Body of pancreas (tissue), 4 donors: ENCODE measurements at regions not wholly inside any gene's neighbourhood (a gene's known extent, or its start where the extent isn't known, plus 50 kb on each side); places are given as distances from the start of the nearest gene placed in this dataset.

Source experiments
- ATAC-seq: fragments of 150-250 bp; one replicate; pipeline ENCODE4 v1.9.1; 2016
- DNase-seq, 4 donors: peaks; one replicate each; pipeline ENCODE4 v3.0.0-alpha.2; 2019
- H3K27ac ChIP-seq, 4 donors: fragments of 200-600 bp; sonication (generic); 1 replicate in 3 of 4; 2 replicates in 1 of 4; pipeline versions ENCODE4 v1.5.1 to v1.6.1; 2016 to 2019; ENCODE audit warnings: mild to moderate bottlenecking in 1 of 4, mixed read lengths in 1 of 4, moderate library complexity in 1 of 4
- H3K27me3 ChIP-seq, 2 donors: fragments of 200-600 bp; sonication (generic); one replicate each; pipeline ENCODE4 v1.6.0; 2016; ENCODE audit warnings: mild to moderate bottlenecking in 1 of 2
- H3K36me3 ChIP-seq, 2 donors: fragments of 200-600 bp; sonication (generic); replicated peaks in 1 of 2; 2 replicates each; pipeline ENCODE4 v1.5.1; 2016; ENCODE audit warnings: low read depth in 2 of 2; ENCODE audit not compliant: insufficient read depth in 1 of 2
- H3K4me1 ChIP-seq: fragments of 200-600 bp; sonication (generic); one replicate; pipeline ENCODE4 v1.6.0; 2016
- H3K4me3 ChIP-seq, 2 donors: fragments of 200-600 bp; sonication (generic); 1 replicate in 1 of 2; 2 replicates in 1 of 2; pipeline ENCODE4 v1.5.1; 2016 to 2019
- H3K9me3 ChIP-seq, 3 donors: fragments of 200-600 bp; sonication (generic); 1 replicate in 2 of 3; 2 replicates in 1 of 3; pipeline ENCODE4 v1.5.1; 2016
- CTCF ChIP-seq, 7 experiments: fragments of 450-650 bp in 4 of 7; fragments of 200-600 bp in 3 of 7; sonication (generic) in 3 of 7; IDR thresholded peaks; one replicate each; pipeline ENCODE4 v1.5.1; 2016 to 2019; ENCODE audit warnings: antibody characterized with exemption in 7 of 7
- POLR2A ChIP-seq, 3 donors: fragments of 450-650 bp; IDR thresholded peaks; one replicate each; pipeline ENCODE4 v1.6.1; 2016; ENCODE audit warnings: antibody characterized with exemption in 3 of 3, mild to moderate bottlenecking in 2 of 3
- WGBS, 2 donors: methylation state at CpG; one replicate each; pipeline ENCODE4 v1.1.5; 2017; 5-methylcytosine and 5-hydroxymethylcytosine counted together
- intact Hi-C: fragments of 100-400 bp; cut with DNase I; formaldehyde crosslinking; loops from one replicate; pipeline ENCODE4 v1.15.1; 2023

GRCh38 chr2:118527571-118527970 lies 319.9 kb downstream of the EN1 start:
- no peaks in the 10 kb centered on the region for H3K27me3 ChIP-seq
- H3K27ac ChIP-seq = no peak overlapping the region
- H3K36me3 ChIP-seq = no peaks in the 10 kb centered on the region
- no peaks in the 10 kb centered on the region for H3K9me3 ChIP-seq
- 75 to 88% methylated on average over 4 of the region's 4 CpGs for WGBS, 2 donors
- no peak overlapping the region for H3K4me3 ChIP-seq
- no peak for DNase-seq
- intact Hi-C loops = no loop called here
- H3K4me1 ChIP-seq = no peaks in the 10 kb centered on the region
- no peak for ATAC-seq
- TF ChIP-seq POLR2A (IDR thresholded peaks at IDR 0.05) (no peak), CTCF (IDR thresholded peaks at IDR 0.05) (no peak)

GRCh38 chr2:118525346-118525745 lies 322.1 kb downstream of the EN1 start:
- intact Hi-C loops = no loop called here
- Histone ChIP-seq H3K9me3 (peaks cover 0 to 13% (median 0%) of the 10 kb centered on the region in 3 donors), H3K4me1 (no peaks in the 10 kb centered on the region), H3K4me3 (no peak overlapping the region), H3K27me3 (no peaks in the 10 kb centered on the region), H3K36me3 (no peaks in the 10 kb centered on the region), H3K27ac (no peak overlapping the region)
- DNase-seq (no peak), ATAC-seq (no peak)
- TF ChIP-seq CTCF (IDR thresholded peaks at IDR 0.05) (no peak), POLR2A (IDR thresholded peaks at IDR 0.05) (no peak)

GRCh38 chr2:118524911-118525310 lies 322.5 kb downstream of the EN1 start:
- intact Hi-C loops = no loop called here
- Histone ChIP-seq H3K4me3 (no peak overlapping the region), H3K9me3 (peaks cover 0 to 13% (median 0%) of the 10 kb centered on the region in 3 donors), H3K27ac (no peak overlapping the region), H3K27me3 (no peaks in the 10 kb centered on the region), H3K4me1 (no peaks in the 10 kb centered on the region), H3K36me3 (no peaks in the 10 kb centered on the region)
- TF ChIP-seq POLR2A (IDR thresholded peaks at IDR 0.05) = no peak
- TF ChIP-seq CTCF (IDR thresholded peaks at IDR 0.05) = no peak
- ATAC-seq (no peak), DNase-seq (no peak)

GRCh38 chr2:118523761-118524160 lies 323.7 kb downstream of the EN1 start:
- Histone ChIP-seq H3K9me3 (peaks cover 0 to 13% (median 0%) of the 10 kb centered on the region in 3 donors), H3K36me3 (no peaks in the 10 kb centered on the region), H3K4me3 (no peak overlapping the region), H3K4me1 (no peaks in the 10 kb centered on the region), H3K27ac (no peak overlapping the region), H3K27me3 (no peaks in the 10 kb centered on the region)
- TF ChIP-seq POLR2A (IDR thresholded peaks at IDR 0.05) (no peak), CTCF (IDR thresholded peaks at IDR 0.05) (no peak)
- 75 to 83% methylated on average over 3 of the region's 3 CpGs for WGBS, 2 donors
- intact Hi-C loops = no loop called here
- DNase-seq = no peak
- ATAC-seq = no peak

GRCh38 chr2:118521960-118522359 lies 325.5 kb downstream of the EN1 start:
- TF ChIP-seq POLR2A (IDR thresholded peaks at IDR 0.05) = no peak
- no peak for TF ChIP-seq CTCF (IDR thresholded peaks at IDR 0.05)
- no peaks in the 10 kb centered on the region for H3K4me1 ChIP-seq

More at GRCh38 chr2:118521960-118522359, 325.5 kb downstream of the EN1 start:
- Histone ChIP-seq H3K9me3 (peaks cover 0 to 13% (median 0%) of the 10 kb centered on the region in 3 donors), H3K27ac (no peak overlapping the region), H3K27me3 (no peaks in the 10 kb centered on the region), H3K36me3 (no peaks in the 10 kb centered on the region), H3K4me3 (no peak overlapping the region)
- no peak for DNase-seq
- intact Hi-C loops = no loop called here
- WGBS, 2 donors = 44 to 85% methylated on average over 1 of the region's 1 CpG
- ATAC-seq = no peak
